SK-N-SH (cell line): ENCODE measurements at regions not wholly inside any gene's neighbourhood (a gene's known extent, or its start where the extent isn't known, plus 50 kb on each side); places are given as distances from the start of the nearest gene placed in this dataset.

Experiments used
- CTCF ChIA-PET: fragments of 300-600, 350-600 bp; formaldehyde crosslinking; extraction: SDS; loops from one replicate; lab custom pipeline; 2021; lab: Yijun Ruan, JAX
- POLR2A ChIA-PET: fragments of 350-600 bp; sonication (Branson Sonifier 250); formaldehyde crosslinking; extraction: SDS; loops from one replicate; lab custom pipeline; 2020; ENCODE audit warnings: antibody characterized with exemption, inconsistent platforms; lab: Yijun Ruan, JAX
- DNase-seq: peaks from one replicate; pipeline ENCODE4 v3.0.0; 2012
- H2AFZ ChIP-seq: fragments of 200-600 bp; sonication (generic); 2 replicates; pipeline ENCODE4 v1.8.1; 2016; ENCODE audit warnings: antibody characterized with exemption, mild to moderate bottlenecking, low read depth
- H3F3A ChIP-seq: fragments of 200-600 bp; sonication (generic); replicated peaks from 2 replicates; pipeline ENCODE3; 2016; ENCODE audit warnings: antibody characterized with exemption, mild to moderate bottlenecking; ENCODE audit not compliant: insufficient read depth
- H3K27ac ChIP-seq, 2 experiments: fragments of 200-500 bp in 1 of 2; fragments of 200-600 bp in 1 of 2; sonication (Bioruptor generic) in 1 of 2; sonication (generic), shearing (Covaris generic) in 1 of 2; 2 replicates each; pipeline versions ENCODE4 v1.5.1 to v1.6.1; 2014 to 2016; ENCODE audit warnings: low read depth in 2 of 2, inconsistent platforms in 1 of 2, low read length in 1 of 2, mild to moderate bottlenecking in 1 of 2, mixed read lengths in 1 of 2
- H3K27me3 ChIP-seq: fragments of 200-600 bp; sonication (generic), shearing (Covaris generic); 2 replicates; pipeline ENCODE4 v1.6.1; 2016; ENCODE audit warnings: mixed run types; ENCODE audit not compliant: insufficient read depth
- H3K36me3 ChIP-seq, 2 experiments: fragments of 200-500 bp in 1 of 2; fragments of 200-600 bp in 1 of 2; sonication (Bioruptor generic) in 1 of 2; sonication (generic) in 1 of 2; replicated peaks in 1 of 2; 2 replicates each; pipeline versions ENCODE3 to v1.5.1; 2014 to 2016; ENCODE audit warnings: low read length in 1 of 2, mild to moderate bottlenecking in 1 of 2; ENCODE audit not compliant: insufficient read depth in 2 of 2, control insufficient read depth in 1 of 2
- H3K4me1 ChIP-seq, 2 experiments: fragments of 200-500 bp in 1 of 2; fragments of 200-600 bp in 1 of 2; sonication (Bioruptor generic) in 1 of 2; sonication (generic), shearing (Covaris generic) in 1 of 2; 2 replicates each; pipeline versions ENCODE4 v1.5.1 to v1.6.1; 2014 to 2016; ENCODE audit warnings: low read depth in 1 of 2, low read length in 1 of 2, mixed run types in 1 of 2; ENCODE audit not compliant: insufficient read depth in 2 of 2, control insufficient read depth in 1 of 2
- H3K4me2 ChIP-seq: fragments of 200-600 bp; sonication (generic), shearing (Covaris generic); 2 replicates; pipeline ENCODE4 v1.6.1; 2017; ENCODE audit warnings: mixed run types
- H3K4me3 ChIP-seq, 2 experiments: fragments of 200-500 bp in 1 of 2; fragments of 200-600 bp in 1 of 2; sonication (Bioruptor generic) in 1 of 2; sonication (generic), shearing (Covaris generic) in 1 of 2; 2 replicates each; pipeline versions ENCODE4 v1.5.1 to v1.8.1; 2014 to 2016; ENCODE audit warnings: low read depth in 2 of 2, inconsistent platforms in 1 of 2, low read length in 1 of 2, mild to moderate bottlenecking in 1 of 2, mixed read lengths in 1 of 2, moderate library complexity in 1 of 2
- H3K79me2 ChIP-seq: fragments of 200-600 bp; sonication (generic); 2 replicates; pipeline ENCODE4 v1.8.1; 2017; ENCODE audit warnings: mild to moderate bottlenecking; ENCODE audit not compliant: insufficient read depth
- H3K9ac ChIP-seq: fragments of 200-600 bp; sonication (generic); 2 replicates; pipeline ENCODE4 v1.6.1; 2017; ENCODE audit warnings: mixed run types
- H3K9me2 ChIP-seq: fragments of 200-600 bp; sonication (generic); 2 replicates; pipeline ENCODE4 v1.6.1; 2017; ENCODE audit warnings: mixed run types
- H3K9me3 ChIP-seq: fragments of 200-600 bp; sonication (generic); 2 replicates; pipeline ENCODE4 v1.6.1; 2017; ENCODE audit warnings: mixed run types, mild to moderate bottlenecking, moderate library complexity
- H4K20me1 ChIP-seq: fragments of 200-600 bp; sonication (generic); 2 replicates; pipeline ENCODE4 v1.6.1; 2017; ENCODE audit warnings: mild to moderate bottlenecking, mixed run types; ENCODE audit not compliant: insufficient read depth
- CHD2 ChIP-seq: fragments of 150-350 bp; IDR thresholded peaks from 2 replicates; pipeline ENCODE4 v1.6.1; 2018; ENCODE audit warnings: low read length; ENCODE audit not compliant: partially characterized antibody
- CTCF ChIP-seq: fragments of 200-600 bp; sonication (generic); IDR thresholded peaks from 2 replicates; pipeline ENCODE4 v1.6.1; 2017; ENCODE audit warnings: antibody characterized with exemption, mild to moderate bottlenecking, moderate library complexity
- ELF1 ChIP-seq: IDR thresholded peaks from 2 replicates; pipeline ENCODE4 v1.4.0; 2012
- EP300 ChIP-seq, 2 experiments: IDR thresholded peaks; 2 replicates each; pipeline versions ENCODE4 v1.4.0 to v1.6.1; 2012; ENCODE audit warnings: borderline replicate concordance in 1 of 2, low read depth in 1 of 2, low read length in 1 of 2
- EZH2phosphoT487 ChIP-seq: fragments of 200-600 bp; sonication (generic); IDR thresholded peaks from 2 replicates; pipeline ENCODE4 v1.6.1; 2017; ENCODE audit warnings: low read depth, mixed run types, mild to moderate bottlenecking, antibody characterized with exemption, moderate library complexity, borderline replicate concordance
- FOSL2 ChIP-seq: IDR thresholded peaks from 2 replicates; pipeline ENCODE4 v1.4.0; 2012; ENCODE audit warnings: low read depth, mild to moderate bottlenecking, moderate library complexity, borderline replicate concordance
- FOXJ3 ChIP-seq: sonication (generic); formaldehyde crosslinking; IDR thresholded peaks from 2 replicates; pipeline ENCODE4 v1.5.1; 2020; ENCODE audit warnings: mild to moderate bottlenecking, missing genetic modification reagents
- GABPA ChIP-seq: IDR thresholded peaks from 2 replicates; pipeline ENCODE4 v1.4.0; 2012; ENCODE audit warnings: low read depth, mild to moderate bottlenecking
- GATA2 ChIP-seq: sonication (generic); formaldehyde crosslinking; IDR thresholded peaks from 2 replicates; pipeline ENCODE4 v1.5.0; 2020; ENCODE audit warnings: mild to moderate bottlenecking, missing genetic modification reagents
- JUND ChIP-seq: IDR thresholded peaks from 2 replicates; pipeline ENCODE4 v1.4.0; 2012
- POLR2AphosphoS5 ChIP-seq: IDR thresholded peaks from 2 replicates; pipeline ENCODE4 v1.6.1; 2012; ENCODE audit warnings: low read depth, low read length
- RFX5 ChIP-seq: IDR thresholded peaks from 2 replicates; pipeline ENCODE4 v1.6.1; 2012; ENCODE audit warnings: mild to moderate bottlenecking, improper control_type of control experiment, low read length
- SIN3A ChIP-seq: IDR thresholded peaks from 2 replicates; pipeline ENCODE4 v1.6.1; 2012; ENCODE audit warnings: low read depth, mild to moderate bottlenecking, low read length, moderate library complexity, borderline replicate concordance
- SMC3 ChIP-seq: IDR thresholded peaks from 2 replicates; pipeline ENCODE4 v1.6.1; 2012; ENCODE audit warnings: low read depth, low read length, improper control_type of control experiment
- TAF1 ChIP-seq: IDR thresholded peaks from 2 replicates; pipeline ENCODE4 v1.6.1; 2012; ENCODE audit warnings: low read depth, mild to moderate bottlenecking, low read length, moderate library complexity, borderline replicate concordance
- WGBS: methylation state at CpG from one replicate; pipeline ENCODE4 v1.1.6; 2017; ENCODE audit warnings: low lambda C conversion rate; 5-methylcytosine and 5-hydroxymethylcytosine counted together
- TF ChIP-seq, protein P1 (sequence below): IDR thresholded peaks from 2 replicates; pipeline ENCODE4 v1.4.0; 2012; ENCODE audit warnings: low read depth, borderline replicate concordance

DNA sequence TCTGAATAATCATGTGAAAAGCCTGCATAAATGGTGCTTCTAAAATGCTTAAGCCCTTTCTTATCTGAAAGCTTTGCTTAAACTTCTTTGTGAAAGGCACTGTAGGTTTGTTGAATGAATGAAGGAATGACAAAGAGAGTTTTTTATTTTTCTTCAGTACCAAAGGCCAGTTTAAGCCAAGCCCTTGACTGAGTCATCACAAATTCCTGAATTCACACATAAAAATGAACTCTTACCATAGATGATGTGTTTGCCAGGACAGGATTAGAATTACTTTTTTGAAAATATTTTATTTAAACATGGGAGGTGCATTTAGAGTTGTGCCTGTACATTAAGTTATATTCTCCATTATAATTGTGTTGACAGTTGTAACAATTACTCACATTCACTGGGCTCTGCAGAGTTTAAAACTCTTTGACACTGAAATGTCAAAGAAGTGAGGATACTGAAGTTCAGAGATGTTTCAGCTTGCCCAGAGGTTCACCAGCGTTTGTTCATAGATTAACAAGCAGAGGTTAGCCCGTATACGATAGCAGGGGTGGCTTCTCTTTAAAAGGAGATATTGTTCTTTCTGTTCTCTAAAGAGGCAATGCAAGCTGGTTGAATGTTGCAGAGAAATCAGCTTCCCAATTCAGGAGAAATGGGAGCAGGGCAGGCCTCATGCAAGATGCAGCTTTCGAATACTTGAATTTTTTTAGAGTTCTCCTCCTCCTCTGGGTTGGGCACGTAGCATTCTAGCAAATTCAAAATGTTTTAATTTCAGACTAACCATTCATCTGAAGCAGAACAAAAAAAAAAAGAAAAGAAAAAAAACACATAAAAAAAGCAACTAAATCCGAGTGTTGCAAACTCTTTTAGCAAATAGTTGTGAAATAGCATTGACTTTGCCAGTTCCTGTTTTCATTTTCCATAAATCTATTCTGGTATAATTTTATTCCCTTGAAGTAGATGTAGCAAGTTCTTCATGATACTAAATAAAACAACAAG is 358.7 kb upstream of the KLF4 start:
- H3K4me3 ChIP-seq, result no peak overlapping the region
- H3K9ac ChIP-seq, result no peak overlapping the region
- no peaks in the 10 kb centered on the region for H3K4me1 ChIP-seq
- ChIA-PET POLR2A (no interaction called here), CTCF (no interaction called here)
- H3K27ac ChIP-seq, result no peak overlapping the region
- H2AFZ ChIP-seq, result no peak overlapping the region
- H3K4me2 ChIP-seq, result no peak overlapping the region
- no peaks in the 10 kb centered on the region for H3K9me2 ChIP-seq
- H3F3A ChIP-seq, result no peaks in the 10 kb centered on the region
- WGBS, result 30% methylated on average over 6 of the region's 6 CpGs
- no peak for DNase-seq
- no peaks in the 10 kb centered on the region for H3K9me3 ChIP-seq
- H3K36me3 ChIP-seq, result no peaks in the 10 kb centered on the region
- H4K20me1 ChIP-seq, result no peaks in the 10 kb centered on the region
- H3K27me3 ChIP-seq, result no peaks in the 10 kb centered on the region; the same call in 1 of the 2 replicates
- TF ChIP-seq FOSL2, result no peak
- no peak for TF ChIP-seq GABPA
- no peak for TF ChIP-seq RFX5
- no peak for TF ChIP-seq EP300 (IDR thresholded peaks at IDR 0.05; ENCODE audit: borderline replicate concordance in 1 of 2, low read depth in 1 of 2, low read length in 1 of 2)
- no peak for TF ChIP-seq CTCF
- TF ChIP-seq, protein P1, sequence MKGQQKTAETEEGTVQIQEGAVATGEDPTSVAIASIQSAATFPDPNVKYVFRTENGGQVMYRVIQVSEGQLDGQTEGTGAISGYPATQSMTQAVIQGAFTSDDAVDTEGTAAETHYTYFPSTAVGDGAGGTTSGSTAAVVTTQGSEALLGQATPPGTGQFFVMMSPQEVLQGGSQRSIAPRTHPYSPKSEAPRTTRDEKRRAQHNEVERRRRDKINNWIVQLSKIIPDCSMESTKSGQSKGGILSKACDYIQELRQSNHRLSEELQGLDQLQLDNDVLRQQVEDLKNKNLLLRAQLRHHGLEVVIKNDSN, result no peak
- TF ChIP-seq JUND, result no peak
- no peak for TF ChIP-seq SMC3
- no peak for TF ChIP-seq SIN3A
- H3K79me2 ChIP-seq, result no peaks in the 10 kb centered on the region

- no peak for DNase-seq
- Histone ChIP-seq H3F3A (no peaks in the 10 kb centered on the region), H4K20me1 (no peaks in the 10 kb centered on the region), H3K4me2 (no peak overlapping the region), H3K4me1 (no peaks in the 10 kb centered on the region), H3K4me3 (no peak overlapping the region), H2AFZ (no peak overlapping the region), H3K9ac (no peak overlapping the region), H3K27ac (no peak overlapping the region), H3K27me3 (no peaks in the 10 kb centered on the region; the same call in 1 of the 2 replicates), H3K36me3 (no peaks in the 10 kb centered on the region), H3K79me2 (no peaks in the 10 kb centered on the region), H3K9me2 (no peaks in the 10 kb centered on the region), H3K9me3 (no peaks in the 10 kb centered on the region)
- 30% methylated on average over 6 of the region's 6 CpGs for WGBS
- CTCF ChIA-PET, result no interaction called here
- POLR2A ChIA-PET, result no interaction called here
- TF ChIP-seq GABPA (no peak), GATA2 (CRISPR knock-in tag) (no peak), FOXJ3 (CRISPR knock-in tag) (no peak), TAF1 (no peak), ELF1 (no peak), EZH2phosphoT487 (no peak), CHD2 (no peak), POLR2AphosphoS5 (no peak), EP300 (IDR thresholded peaks at IDR 0.05; ENCODE audit: borderline replicate concordance in 1 of 2, low read depth in 1 of 2, low read length in 1 of 2) (no peak)
These were observed 353.0 kb upstream of the KLF4 start for GRCh38 chr9:107842530-107842929.
